Colon (tissue), 2 donors: ENCODE measurements at regions not wholly inside any gene's neighbourhood (a gene's known extent, or its start where the extent isn't known, plus 50 kb on each side); places are given as distances from the start of the nearest gene placed in this dataset.
"Not testable (repeated sequence)": the region's sequence is repeated elsewhere in the genome, so short reads cannot be mapped to it uniquely, and the experiment has no call there.

Experiments used
- FAIRE-seq: peaks from 2 replicates; lab custom pipeline; 2012; peaks lifted over from hg19 to GRCh38; lab: Jason Lieb, UNC
- donor health status: control.
- donor health status: control.

DNA sequence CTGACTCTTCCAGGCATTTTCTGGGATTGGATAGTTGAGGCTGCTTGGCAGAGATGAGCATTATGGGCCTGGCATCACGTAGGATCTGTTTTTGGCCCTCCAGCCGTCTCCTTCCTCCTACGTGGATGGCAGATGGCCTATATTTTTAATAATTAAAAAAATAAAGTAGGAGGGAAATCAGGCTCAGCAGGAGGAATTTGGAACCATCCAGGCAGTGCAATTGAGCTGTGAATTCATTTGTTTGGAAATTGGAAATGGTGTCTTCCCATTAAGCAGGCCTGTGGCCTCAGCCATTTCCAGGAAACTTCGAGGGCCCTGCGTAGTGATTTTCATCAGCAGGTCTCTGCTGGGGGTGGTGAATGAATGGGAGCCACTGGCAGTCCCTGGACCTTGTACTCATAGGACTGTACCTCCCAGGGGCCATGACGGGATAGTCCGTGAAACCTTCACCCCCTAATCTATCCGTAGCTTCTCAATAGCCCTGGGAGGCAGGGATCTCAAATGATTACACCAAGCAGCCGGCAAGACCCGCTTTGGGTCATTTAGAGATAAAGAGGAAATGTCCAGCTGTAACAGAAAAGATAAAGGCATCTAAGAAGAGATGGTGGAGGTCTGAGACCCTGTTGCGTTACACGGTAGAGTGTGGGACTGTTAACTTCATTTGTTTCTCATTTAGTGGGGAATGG lies 73.1 kb upstream of the TNP1 start:
- no peak for FAIRE-seq

- no peak for FAIRE-seq
Measured at GRCh38 chr2:216932113-216932862, 72.4 kb upstream of the TNP1 start.

DNA sequence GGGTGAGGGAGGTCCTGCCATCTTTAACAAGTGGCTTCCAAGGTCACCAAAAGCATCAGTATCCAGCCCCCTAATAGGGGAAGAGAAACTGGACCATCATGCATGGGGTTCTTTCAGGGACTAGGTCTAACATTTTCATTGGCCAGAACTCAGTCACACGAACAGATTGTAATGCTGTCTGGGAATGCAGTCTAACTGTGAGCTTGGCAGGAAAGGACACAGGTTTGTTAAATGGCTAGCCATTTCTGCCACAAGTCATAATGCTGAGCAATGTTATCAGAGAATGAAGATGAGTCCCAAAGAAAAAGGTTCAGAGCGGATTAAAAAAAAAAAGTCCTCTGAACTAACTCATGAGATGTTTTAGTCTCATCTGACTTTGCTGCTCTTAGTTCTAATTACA lies 70.9 kb upstream of the TNP1 start:
- no peak for FAIRE-seq

DNA sequence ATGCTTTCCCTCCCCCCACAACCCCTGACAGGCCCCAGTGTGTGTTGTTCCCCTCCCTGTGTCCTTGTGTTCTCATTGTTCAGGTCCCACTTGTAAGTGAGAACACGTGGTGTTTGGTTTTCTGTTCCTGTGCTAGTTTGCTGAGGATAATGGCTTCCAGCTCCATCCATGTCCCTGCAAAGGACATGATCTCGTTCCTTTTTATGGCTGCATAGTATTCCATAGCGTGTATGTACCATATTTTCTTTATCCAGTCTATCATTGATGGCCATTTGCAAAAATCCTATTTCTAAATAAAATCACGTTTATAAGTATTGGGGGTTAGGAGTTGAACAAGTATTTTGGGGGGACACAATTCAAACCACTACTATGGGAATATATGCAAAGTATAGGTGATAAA lies 69.5 kb upstream of the TNP1 start:
- FAIRE-seq, result not testable (repeated sequence)

DNA sequence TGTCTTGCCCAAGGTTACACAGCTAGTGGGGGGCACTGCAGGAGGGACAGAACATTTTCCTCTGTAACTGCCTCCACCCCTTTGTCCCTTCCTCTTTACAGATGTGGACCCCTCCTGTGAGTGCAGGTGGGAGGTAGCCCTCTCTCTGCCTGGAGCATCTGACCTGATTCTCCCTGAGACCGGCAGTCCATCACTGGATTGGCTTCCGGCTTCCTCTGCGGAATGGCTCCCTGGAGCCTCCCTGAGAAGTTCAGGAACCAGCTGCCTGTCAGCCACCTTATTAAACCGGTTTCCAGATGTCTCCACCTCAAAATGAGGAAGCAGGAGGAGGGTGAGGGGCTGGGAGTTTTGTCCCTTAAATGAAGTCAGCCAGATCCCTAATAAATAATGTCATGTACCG lies 67.3 kb upstream of the TNP1 start:
- FAIRE-seq, result no peak

DNA sequence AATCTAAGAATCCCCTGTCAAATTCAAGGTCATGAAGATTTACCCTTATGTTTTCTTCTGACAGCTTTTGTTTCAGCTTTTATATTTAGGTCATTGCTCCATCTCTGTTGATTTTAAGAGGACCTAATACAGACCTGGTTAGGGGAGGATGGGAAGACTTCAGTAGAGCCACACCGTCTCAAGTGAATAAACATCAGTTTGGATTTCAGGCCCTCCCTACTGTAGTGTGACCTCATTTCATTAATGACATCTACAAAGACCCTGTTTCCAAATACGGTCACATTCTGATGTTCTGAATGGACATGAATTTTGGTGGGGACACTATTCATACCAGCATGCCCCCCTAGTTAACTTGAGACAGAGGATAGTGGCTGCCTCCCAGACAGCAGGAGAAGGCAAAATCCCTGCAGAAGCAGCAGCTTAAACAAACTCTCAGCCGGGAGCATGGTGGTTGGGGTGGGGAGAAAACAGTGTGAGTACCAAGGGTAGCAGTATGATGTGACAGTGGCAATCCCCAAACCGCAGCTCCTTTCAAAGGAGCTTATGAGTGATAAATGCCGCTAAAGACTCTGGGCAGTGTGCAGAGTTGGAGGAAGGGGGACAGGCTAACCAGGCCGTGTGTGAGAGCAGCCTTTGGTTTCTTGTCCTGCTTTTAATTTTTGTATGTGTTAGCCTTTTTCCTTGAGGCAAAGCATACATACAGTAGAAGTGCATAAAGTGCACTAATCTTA lies 65.9 kb upstream of the TNP1 start:
- no peak for FAIRE-seq

- FAIRE-seq, result no peak
Measured at GRCh38 chr2:216925006-216925405, 65.1 kb upstream of the TNP1 start.

GRCh38 chr2:216923706-216924105 lies 63.8 kb upstream of the TNP1 start:
- no peak for FAIRE-seq

GRCh38 chr2:216922175-216922780 lies 62.4 kb upstream of the TNP1 start:
- FAIRE-seq, result no peak

- FAIRE-seq, result no peak
Measured at GRCh38 chr2:216920937-216921456, 61.1 kb upstream of the TNP1 start.

DNA sequence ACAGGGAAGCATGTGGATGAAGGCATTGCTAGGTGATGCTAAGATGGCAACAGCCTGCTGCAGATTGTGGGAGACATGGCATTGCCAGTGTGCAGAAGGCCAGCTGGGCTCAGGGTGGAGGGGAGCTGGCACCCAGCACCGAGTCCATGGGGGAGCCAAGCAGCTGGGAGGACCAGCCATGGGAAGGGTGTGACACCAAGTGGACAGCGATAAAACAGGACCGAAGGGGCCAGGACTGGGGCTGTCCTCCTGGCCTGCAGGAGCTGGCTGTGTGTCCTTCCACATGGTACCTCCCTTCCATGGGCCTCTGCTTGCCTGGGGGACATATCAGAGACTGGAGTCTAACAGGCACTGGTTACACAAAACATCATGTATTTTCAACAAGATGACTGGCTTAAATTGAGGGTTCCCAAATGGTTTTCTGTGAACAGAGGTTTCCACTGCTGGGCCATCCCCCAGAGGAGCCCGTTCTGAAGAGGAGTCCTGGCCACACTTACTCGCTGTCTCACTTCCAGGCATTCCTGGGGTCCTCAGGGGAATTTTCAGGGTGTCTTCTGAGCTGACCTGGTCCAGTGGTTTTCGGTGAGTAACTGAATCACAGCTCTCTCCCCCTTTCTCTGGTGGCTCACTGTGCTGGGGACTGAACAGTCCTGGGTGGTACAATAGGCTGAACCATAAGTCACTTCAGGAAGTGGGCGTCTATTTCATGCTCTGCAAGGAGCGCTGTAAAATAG lies 60.4 kb upstream of the TNP1 start:
- FAIRE-seq, result no peak

- FAIRE-seq, result no peak
Measured at GRCh38 chr2:216918088-216918680, 58.3 kb upstream of the TNP1 start.

DNA sequence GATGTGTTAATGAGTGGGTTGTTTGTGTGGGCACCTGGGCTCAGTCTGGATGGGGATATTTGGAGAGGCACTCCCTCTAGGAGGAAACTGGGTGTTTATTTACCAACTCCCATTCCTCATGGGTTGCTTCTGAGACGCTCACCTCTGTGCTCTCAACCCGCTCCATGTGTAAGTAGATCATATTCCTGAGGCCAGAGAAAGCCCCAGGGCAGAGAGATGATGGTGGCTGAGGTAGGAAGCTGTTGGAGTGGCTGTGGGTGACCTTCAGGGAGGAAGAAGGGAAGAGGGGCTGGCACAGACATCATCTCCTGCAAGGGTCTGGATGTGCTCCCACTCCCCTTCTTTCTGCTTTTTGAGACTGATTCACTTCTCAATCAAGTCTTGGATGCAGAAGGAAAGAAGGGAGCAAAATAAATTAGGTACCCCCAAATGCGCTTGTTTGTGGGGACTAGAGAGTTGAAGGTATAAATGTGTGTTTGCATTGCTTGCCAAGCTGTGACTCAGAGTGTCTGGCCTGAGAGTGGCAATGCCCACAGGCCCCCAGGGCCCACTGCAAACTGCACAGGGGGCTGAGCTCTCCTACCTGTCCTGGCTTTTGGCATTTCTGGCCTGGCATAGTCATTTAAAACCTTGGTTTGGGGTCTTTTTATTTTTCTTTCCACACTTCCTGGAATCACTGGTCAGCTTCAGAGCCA lies 57.2 kb upstream of the TNP1 start:
- FAIRE-seq, result no peak

GRCh38 chr2:216915557-216916150 lies 55.8 kb upstream of the TNP1 start:
- FAIRE-seq, result no peak

DNA sequence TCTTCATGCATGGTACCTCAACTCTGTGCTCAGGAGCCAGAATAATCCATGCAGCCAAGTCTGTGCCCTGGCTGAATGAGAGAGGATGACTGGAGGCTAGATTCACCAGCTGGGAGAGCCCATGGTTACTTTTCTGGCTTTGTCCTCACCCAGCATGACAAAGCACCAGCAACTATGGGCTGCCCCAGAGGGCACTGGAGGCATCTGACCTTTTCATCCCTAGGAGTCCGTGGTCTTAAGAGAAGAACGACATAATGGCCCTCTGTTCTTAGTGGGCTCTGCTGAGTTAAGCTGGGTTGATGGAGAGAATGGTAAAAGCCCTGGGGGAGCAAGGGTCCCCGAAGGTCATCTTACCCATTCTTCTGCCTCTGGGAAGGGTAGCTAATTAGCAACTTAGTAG lies 54.6 kb upstream of the TNP1 start:
- FAIRE-seq, result no peak

- no peak for FAIRE-seq
Measured at GRCh38 chr2:216911886-216912285, 52.0 kb upstream of the TNP1 start.

DNA sequence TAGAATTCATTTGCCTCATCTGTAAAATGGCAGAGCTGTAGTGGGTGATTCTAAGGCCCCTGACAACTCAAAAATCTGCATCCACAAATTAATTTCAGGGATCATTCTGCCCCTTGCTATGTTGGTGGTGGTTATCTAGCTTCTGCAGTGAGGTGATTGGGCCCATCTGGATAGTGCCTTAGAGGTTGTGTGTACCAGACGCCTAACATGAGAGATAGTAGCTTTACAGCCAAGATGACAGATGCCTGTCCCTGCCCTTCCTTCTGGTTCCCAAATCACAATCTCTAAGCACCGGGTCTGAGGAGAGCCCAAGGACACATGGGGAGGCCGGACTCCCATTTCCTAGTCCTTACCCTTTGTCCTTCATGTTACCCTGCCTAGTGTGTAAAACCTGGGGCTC lies 51.1 kb upstream of the TNP1 start:
- FAIRE-seq, result no peak

GRCh38 chr2:216909541-216910210 lies 49.8 kb upstream of the TNP1 start:
- FAIRE-seq, result no peak
